Middle frontal gyrus (tissue), 1 donor: ENCODE measurements at regions not wholly inside any gene's neighbourhood (a gene's known extent, or its start where the extent isn't known, plus 50 kb on each side); places are given as distances from the start of the nearest gene placed in this dataset.
A peak's percentile ranks its signal among the peaks of the same experiment; 100 is the strongest.
"Not testable (repeated sequence)": the region's sequence is repeated elsewhere in the genome, so short reads cannot be mapped to it uniquely, and the experiment has no call there.

ENCODE experiments used
- DNase-seq: peaks from one replicate; pipeline ENCODE4 v3.0.0-alpha.2; 2015; ENCODE audit warnings: low spot score; ENCODE audit errors: extremely low spot score

DNA sequence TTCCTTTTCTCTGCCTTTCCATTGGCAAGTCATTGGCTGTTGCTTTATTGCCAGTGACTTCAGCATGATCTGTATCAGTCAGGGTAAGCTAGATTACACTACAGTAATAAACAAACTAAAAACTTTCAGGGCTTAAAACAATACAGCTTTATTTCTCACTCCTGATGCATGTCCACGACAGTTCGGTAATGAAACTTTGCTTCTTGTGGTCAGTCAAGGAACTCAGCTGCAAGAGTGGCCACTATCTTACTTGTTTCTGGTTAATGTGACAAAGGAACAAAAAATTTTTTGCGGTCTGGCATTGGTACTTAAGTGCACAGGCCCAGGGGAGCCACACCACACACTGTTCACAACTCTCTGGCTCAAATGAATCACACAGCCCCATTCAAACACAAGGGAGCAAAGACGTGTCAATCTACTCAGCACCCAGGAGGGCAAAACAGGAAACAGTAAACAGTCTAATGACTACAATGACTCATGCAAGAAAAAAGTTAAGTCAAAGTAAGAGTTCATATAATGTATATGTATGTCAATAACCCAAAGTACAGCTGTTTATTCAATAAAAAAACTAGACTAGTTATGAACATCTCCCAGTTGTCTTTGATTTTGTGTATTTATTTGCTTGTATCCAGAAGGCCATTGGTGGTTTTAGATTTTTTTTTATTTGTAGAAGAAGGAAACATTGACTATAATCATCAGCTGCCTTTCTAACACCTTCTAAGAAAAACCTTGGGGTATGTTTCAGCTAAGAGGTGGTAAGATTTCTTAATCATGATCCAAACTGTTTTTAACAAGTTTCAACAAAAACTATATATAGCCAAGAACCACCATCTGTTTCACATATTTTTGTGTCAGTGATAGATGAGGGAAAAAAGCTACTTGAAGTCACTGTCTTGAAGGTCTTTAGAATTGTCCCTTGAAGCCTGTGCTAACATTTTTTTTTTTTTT is 134.4 kb upstream of the FAM3C start:
- peak; percentile 62 for DNase-seq

DNA sequence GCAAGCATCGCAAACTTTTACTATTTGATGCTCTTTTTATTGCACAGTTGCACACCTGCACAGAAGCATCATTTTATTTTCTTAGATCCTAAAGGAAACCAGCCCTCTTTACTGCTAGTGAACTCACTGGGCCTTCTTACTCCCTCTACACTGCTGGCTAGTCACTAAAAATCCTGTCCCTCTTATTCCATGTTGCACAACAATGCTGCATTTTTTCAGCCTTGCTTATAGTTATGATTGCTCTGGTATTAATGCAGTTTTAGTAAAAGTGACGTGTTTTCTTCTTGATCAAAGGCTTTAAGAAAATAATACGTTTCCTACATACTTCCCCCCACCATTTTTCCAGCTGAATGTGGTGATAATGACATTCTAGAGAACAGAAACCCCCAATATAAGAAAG is 132.9 kb upstream of the FAM3C start:
- no peak for DNase-seq

DNA sequence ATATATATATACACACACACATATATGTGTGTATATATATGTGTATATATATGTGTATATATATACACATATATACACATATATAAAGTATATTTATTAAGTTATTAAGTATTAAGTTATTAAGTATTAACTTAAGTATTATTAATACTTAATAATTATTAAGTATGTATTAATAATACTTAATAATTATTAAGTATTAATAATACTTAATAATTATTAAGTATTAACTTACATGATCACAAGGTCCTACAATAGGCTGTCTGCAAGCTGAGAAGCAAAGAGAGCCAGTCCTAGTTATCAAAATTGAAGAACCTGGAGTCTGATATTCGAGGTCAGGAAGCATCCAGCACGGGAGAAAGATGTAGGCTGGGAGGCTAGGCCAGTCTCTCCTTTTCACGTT is 130.1 kb upstream of the FAM3C start:
- not testable (repeated sequence) for DNase-seq

DNA sequence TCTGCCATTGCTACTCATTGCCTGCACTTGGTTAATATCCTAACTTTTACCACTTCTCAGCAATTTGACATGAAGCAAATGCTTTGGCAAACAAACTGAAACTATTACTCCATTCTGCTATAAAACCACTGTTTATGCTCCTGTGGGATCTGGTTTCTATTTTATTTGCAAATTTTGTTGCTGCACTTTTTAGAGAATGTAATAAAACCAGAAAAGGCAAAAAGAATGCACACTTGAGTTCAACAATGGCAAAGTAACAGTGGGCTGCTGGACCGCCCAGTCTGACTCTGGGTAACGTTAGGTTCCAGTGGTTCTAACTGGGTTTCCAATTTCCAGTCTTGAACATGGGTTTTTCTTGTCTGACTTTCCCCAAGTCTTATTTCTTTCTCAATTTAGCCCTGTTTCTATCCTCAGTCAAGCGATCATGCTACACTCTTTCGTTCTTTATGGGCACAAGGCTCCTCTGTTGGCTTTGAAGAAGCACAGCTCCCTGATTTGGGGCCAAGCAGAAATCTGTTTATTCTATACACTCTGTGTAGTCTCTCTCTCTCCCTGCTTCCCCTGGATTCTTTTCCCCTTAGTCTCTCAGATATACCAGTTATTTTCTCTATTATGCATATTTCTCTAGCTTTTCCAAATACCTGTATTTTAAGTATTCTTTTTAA is 129.2 kb upstream of the FAM3C start:
- no peak for DNase-seq

DNA sequence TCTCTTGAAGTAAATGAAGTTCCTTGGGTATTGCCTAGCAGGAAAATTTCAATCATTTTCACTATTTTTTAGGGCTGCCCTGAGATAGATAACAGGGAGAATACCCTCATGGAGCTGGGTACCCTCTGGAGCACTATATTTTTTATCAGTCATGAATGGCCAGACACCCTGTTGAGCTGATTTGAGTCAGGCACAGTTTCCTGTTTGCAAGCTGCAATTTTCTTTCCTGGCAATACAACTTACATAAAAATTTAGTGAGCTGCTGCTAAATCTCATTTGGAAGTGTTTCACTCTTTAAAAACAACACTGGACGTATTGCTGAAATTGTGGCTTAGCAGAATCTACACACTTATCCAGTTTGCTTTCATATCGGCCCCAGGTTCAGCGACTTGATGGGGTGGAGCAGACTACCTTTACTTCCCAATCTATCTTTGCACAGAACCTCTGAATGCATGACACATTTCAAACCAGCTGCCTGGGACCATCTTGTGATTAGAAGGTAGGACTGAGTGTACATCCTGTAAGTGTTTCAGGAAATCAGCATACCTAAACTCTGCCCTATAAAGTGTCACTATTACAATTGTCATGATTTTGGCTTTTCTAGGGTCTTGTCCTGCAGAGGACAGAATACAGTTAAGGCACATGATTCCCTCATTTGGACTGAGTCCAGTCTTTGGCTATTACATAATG is 125.7 kb upstream of the FAM3C start:
- DNase-seq: no peak

DNA sequence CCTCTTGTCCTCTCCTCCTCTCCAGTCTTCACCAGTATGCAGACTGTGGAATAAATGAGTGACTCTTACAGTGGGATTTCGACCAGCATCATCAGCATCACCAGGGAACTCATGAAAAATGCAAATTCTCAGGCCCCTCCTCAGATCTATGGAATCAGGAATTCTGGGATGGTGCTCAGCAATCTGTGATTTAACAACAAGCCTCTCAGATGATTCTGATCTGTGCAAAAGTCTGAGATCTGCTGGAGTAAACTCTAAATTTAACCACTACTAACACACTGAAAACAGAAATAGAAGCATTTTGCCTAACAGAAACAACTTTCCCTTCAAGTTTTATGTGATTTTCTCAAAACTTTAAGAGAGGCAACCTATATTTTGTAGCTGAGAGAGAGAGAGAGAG is 124.8 kb upstream of the FAM3C start:
- no peak for DNase-seq

DNA sequence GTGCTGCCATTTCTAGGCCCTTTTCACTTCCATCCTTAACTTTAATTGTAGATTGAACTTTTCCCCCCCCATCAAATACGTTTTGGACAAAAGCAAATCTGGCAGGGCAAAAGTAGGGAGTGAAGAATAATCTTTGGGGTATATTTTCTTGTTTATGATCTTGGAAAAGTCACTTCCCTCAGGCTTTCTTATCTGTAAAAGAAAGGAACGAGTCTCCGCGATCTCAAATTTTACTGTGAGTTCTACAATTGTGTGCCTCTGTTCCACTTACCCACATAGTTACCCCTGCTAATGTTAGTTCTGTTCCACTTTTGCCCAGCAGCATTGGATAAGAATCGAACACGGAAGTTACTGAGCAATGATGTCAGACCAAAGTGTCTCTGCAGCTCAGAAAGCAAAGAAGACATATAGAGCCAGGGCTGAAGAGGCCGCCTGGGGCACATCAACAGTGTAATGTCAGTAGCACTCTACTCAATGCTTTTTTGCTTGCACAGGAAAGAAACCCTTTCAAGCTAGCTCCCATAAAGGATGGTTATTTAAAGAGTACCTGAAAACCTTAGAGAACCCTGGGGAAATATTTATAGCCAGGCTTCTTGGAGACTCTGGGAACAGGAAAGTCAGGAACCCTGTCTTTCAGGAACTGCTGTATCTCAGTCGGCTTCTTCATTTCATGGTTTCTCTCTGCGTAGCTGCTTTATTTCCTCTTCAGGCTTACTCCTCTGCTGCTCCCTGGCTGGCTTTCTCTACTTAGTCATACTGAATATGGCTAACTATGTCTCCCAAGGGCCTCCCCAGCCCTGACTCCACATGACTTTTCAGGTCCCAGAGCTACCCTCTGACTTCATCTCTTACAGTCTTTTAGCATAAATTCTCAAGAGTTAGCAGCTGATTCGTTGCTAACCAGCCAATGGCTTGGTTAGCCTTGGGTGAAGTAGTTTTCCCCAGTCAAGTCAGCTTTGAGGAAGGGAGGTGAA is 123.7 kb upstream of the FAM3C start:
- no peak for DNase-seq

DNA sequence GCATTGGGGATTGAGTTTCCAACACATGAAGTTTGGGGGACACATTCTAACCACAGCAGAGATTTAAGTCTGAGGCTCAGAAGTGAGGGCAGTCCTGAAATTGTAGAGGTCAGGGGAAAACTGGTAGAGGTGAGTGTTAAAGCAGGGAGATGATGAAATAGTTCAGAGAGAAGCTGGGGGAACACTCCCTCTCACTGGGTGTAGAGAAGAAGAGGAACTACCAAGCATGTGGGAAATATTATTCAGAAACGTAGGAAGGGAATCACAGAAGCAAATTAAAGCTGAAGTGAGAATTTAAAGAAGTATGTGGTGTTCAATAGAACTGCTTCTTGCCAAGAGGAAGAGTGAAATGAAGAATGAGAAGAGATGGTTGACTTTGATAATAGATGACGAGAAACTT is 121.5 kb upstream of the FAM3C start:
- no peak for DNase-seq

DNA sequence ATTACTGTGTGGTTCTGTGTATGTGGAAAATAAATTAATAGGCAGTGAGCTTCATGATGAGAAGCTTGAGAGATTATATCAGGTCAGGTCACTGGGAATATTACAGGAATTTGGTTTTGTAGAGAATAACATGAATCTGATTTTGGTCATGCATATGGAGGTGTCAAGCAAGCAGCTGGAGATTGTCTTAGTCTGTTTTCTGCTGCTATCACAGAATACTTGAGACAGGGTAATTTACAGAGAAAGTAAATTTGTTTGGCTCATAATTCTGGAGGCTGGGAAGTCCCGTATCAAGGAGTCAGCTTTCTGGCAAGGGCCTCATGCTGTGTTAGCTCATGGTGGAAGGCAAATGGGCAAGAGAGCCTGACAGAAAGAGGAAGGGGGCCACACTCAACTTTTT is 120.7 kb upstream of the FAM3C start:
- no peak for DNase-seq

DNA sequence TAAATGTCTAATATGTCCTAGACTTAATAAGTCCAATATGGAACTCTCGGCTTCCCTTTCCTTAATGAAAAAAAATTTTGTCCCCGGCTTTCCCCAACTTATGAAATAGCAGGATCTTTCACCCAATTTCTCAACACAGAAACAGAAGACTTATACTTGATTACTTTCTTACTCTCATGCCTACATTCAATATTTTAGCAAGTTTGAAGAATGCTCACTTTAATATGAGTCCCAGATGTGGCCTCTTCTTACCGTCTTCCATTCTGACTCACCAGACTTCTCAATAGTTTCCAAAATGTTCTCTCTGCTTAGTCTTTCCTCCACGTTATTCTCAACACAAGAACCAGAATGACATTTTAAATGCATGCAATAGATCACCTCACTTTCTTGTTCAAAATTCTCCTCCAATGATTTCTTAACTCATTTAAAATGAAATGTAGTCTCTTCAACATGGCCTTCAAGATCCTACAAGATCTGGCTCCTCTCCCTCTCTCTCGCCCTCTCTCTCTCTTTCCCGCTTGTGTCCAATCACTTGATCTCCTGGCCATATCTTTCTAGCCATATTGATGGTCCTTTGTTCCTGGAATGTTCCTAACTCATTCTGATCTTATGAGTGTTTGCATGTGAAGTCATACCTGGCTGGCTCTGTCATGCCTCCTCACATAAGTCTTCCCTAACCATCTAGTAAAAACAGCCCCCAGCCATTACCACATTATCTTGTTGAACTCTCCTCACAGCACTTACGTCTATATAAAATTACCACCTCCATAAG is 119.7 kb upstream of the FAM3C start:
- DNase-seq: no peak

DNA sequence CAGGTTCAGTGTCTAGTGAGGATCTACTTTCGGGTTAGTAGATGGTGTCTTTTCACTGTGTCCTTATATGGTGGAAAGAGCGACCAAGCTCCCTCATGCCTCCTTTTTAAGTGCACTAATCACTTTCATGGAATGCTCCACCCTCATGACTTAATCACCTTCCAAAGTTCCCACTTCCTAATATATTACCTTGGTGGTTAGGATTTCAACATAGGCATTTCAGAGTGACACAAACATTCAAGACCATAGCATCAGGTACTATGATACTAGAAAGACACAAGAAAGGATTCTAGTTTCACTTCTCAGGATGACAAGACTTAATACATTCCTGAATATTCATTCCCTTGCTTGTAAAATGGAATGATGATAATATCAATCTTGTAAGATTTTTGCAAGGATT is 119.1 kb upstream of the FAM3C start:
- DNase-seq: no peak

DNA sequence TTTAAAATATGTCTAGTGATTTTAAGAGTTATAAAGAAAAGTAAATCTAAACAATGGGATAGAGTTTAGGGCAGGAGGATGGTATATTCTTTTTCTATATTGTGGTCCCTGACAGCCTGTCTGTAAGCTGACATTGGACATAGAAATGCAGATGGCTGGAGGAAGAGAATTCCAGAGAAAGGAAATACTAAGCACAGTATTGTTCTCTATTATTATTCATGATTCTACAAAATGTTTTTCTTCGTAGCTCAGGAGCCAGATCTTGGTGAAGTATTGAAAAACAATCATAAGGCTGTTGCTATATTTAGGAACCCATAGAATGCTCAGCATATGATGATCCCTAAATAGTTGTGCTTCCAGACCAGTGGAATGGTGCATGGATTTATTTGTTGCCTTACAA is 117.0 kb upstream of the FAM3C start:
- no peak for DNase-seq

DNA sequence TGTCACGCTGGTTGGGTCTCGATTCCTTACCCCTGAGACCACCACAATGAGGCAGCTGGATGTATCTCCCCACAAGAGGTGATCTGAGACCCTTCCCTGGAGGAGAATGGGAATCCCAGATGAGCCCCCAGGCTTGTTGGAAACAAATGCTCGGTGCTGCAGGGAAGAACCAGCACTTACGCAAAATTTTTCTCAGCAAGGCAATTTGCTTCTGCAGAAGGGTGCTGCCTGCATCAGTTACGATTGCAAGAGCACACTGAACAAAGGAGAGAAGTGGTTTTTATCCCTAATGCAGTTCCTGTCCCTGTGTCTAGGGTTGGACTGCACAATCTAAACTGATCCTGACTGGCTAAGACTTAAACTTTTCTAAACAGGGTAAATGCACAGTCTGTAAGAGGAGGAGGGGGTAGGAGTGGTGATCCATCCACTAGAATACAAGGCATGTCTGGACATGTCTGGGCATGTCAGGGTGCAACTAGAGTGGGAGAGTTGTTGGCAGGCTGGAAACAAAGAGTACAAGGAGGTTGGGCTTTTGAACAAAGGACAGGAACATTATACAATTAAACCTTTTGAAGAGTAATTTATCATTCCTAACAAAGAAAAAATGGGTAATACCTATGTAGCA is 114.9 kb upstream of the FAM3C start:
- no peak for DNase-seq

DNA sequence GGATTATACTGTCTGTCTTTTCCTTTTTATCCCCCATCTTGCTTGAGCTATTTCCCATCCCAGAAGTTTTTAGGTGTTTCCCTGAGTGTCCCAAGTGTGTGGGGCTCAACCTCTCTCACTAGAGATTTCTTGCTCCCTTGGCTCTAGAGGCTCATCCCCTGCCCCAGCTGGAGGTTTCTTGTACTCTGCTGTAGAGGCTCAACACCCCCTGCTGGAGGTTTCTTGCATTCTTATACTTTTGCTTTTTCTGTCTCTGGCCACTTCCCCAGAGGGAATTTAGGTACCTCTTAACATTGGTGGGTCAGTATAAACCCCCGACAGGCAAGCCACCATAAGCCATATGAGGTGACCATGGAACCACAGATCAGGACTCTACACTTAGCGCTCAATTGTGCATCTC is 114.2 kb upstream of the FAM3C start:
- DNase-seq: no peak

DNA sequence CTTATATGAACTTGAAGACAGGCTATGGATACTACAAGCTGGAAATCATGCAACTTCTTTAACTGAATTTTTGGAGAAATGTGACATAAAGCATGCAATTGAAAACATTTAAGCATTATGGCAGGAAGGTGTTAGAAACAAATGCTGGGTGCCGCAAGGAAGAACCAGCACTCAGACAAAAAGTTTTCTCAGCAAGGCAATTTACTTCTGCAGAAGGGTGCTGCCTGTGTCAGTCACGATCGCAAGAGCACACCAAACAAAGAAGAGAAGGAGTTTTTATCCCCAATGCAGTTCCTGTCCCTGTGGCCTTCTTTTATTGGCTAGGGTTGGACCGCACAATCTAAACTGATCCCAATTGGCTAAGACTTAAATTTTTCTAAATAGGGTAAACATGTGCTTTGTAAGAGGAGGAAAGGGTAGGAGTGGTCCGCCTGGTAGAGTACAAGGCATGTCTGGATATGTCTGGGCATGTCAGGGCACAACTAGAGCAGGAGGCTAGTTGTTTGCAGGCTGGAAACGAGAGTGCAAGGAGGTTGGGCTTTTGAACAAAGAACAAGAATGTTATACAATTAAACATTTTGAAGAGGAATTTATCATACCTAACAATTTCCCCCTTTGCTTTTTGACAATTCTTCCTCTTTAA is 109.6 kb upstream of the FAM3C start:
- DNase-seq: no peak

DNA sequence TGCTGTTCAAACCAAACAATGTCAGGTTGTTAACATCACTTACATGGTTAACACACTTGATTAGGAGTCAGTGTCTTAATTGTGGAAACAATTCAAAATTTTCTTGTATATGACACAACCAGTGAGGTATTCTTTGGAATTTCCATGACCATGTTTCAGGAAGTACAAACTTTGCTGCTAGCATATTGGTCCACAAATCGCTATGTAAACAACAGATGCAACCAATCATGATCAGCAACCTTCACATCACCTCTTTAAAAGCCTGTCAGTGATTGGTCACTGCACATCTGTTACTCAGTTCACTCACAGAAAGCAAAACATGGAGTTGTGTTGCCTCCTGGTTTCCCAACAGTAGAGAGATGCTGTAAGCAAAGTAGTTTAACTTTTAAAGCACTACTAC is 108.9 kb upstream of the FAM3C start:
- no peak for DNase-seq

DNA sequence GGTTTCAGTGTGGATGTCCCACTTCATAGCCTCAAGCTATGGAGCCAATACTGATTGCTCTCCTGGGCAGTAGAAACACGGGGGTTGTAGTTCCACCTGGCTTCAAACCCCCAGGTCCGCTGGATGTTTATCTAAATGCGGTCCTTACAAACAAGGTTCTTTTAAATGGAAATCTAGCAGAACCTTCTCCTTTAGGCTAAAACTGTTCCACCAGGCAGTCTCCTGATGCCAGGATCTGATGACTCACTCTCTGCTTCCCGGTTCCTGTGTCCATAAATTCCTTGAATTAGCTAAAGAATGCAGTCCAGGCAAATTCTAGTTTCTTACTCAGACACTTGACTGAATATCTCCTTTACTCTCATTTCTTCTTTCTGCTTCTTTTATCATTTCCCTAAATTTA is 108.4 kb upstream of the FAM3C start:
- DNase-seq: no peak

DNA sequence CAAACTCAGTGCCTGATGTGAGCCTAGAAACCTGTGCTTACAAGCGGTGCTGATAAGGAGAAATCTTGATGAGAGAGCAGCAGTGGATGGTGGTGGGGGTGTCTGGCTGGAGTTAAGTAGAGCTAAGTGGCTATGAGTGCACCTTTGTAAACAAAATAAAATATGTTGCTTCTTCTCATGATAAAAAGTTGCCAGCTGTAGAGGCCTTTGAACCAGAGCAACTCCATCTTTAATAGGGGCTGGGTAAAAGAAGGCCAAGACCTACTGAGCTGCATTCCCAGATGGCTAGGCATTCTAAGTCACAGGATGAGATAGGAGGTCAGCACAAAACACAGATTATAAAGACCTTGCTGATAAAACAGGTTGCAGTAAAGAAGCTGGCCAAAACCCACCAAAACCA is 107.6 kb upstream of the FAM3C start:
- DNase-seq: no peak

DNA sequence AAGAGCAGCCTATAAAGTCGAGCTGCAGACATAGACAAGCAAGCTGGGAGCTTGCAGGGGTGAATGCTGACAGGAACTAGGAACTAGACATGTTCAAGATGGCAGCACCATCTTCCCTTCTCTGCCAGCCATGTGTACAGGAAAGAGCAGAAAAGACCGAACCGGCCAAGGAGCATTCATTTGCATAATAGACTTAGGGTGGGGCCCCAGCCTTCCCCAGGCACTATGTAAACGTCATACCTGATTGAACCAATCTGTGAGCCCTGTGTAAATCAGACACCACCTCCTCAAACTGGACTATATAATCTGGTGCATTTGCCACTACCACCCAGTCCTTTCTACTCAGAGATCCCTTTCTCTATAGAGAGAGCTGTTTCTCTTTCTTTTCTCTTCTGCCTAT is 106.9 kb upstream of the FAM3C start:
- DNase-seq: no peak
